Pancreas (tissue), 10 donors: ENCODE measurements at regions not wholly inside any gene's neighbourhood (a gene's known extent, or its start where the extent isn't known, plus 50 kb on each side); places are given as distances from the start of the nearest gene placed in this dataset.

Source experiments
- ATAC-seq, 4 donors: fragments of 200-7000 bp; cut with Tn5 transposase; one replicate each; pipeline versions ENCODE4 v1.8.0 to v1.9.1; 2020; ENCODE audit warnings: mild to moderate bottlenecking in 4 of 4, moderate library complexity in 4 of 4
- DNase-seq, 6 donors: peaks; one replicate each; pipeline ENCODE4 v3.0.0-alpha.2; 2020
- FAIRE-seq: peaks from 2 replicates; lab custom pipeline; 2012; peaks lifted over from hg19 to GRCh38; lab: Jason Lieb, UNC
- H3K27ac ChIP-seq, 4 donors: fragments of 200-600 bp; sonication (generic); 1 replicate in 3 of 4; 2 replicates in 1 of 4; pipeline versions ENCODE4 v1.5.0 to v1.8.0; 2020
- H3K27me3 ChIP-seq, 4 donors: fragments of 200-600 bp; one replicate each; pipeline ENCODE4 v1.8.0; 2021
- H3K36me3 ChIP-seq, 3 donors: fragments of 200-600 bp; sonication (generic) in 1 of 3; one replicate each; pipeline versions ENCODE4 v1.5.0 to v1.8.0; 2020 to 2021
- H3K4me1 ChIP-seq, 3 donors: fragments of 200-600 bp; one replicate each; pipeline ENCODE4 v1.8.0; 2021
- H3K4me3 ChIP-seq, 4 donors: fragments of 200-600 bp; sonication (generic) in 2 of 4; one replicate each; pipeline versions ENCODE4 v1.5.0 to v1.8.0; 2020 to 2021
- H3K9me3 ChIP-seq, 4 donors: fragments of 200-600 bp; one replicate each; pipeline ENCODE4 v1.8.0; 2021
- WGBS, 2 donors: extraction: QIAGEN DNeasy Blood & Tissue Kit; methylation state at CpG; one replicate each; pipeline ENCODE4 v1.1.7; 2013; 5-methylcytosine and 5-hydroxymethylcytosine counted together
- intact Hi-C, 3 donors: fragments of 100-400 bp; cut with DNase I; formaldehyde crosslinking; loops; one replicate each; pipeline versions ENCODE4 v1.11.1 to v1.14.2; 2022
- TF ChIP-seq, protein P1 (sequence below), 4 donors: fragments of 200-600 bp; sonication (generic) in 3 of 4; IDR thresholded peaks; one replicate each; pipeline versions ENCODE4 v1.5.0 to v1.8.0; 2021; ENCODE audit warnings: antibody characterized with exemption in 4 of 4
- donor health status: healthy with polysubstance abuse.
- donor health status: DM: no; HTN: no; CAD: no; lungs with moderate emphysema.
- donor health status: DM: no; HTN: no; CAD: no.
- donor health status: control.
- donor health status: control.
- donor health status: Bipolar disorder and iron deficiency.
- donor health status: DM: yes; HTN: yes; CAD: no.
- donor health status: DM: no; HTN: no; CAD: no.
- donor health status: DM: no; HTN: no; CAD: no.
- donor health status: DM: yes; HTN: yes; CAD: no.

DNA sequence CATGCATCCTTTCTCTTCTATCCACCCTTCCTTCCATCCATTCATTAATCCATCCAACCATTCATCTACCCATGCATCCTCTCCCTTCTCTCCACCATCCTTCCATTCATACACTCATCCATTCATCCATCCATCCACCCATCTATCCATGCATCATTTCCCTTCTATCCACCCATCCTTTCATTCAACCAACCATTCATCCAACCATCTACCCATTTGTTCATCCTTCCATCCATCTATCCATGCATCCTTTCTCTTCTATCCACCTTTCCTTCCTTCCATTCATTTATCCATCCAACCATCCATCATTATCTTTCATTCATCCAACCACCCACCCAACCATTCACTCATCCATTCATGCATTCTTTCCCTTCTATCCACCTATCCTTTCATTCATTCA, 188.4 kb downstream of the NPHP4 start:
- H3K9me3 ChIP-seq = no peaks in the 10 kb centered on the region
- no peaks in the 10 kb centered on the region for H3K4me1 ChIP-seq
- ATAC-seq (no peak), DNase-seq (no peak), FAIRE-seq (no peak)
- H3K4me3 ChIP-seq = no peak overlapping the region
- TF ChIP-seq, protein P1, sequence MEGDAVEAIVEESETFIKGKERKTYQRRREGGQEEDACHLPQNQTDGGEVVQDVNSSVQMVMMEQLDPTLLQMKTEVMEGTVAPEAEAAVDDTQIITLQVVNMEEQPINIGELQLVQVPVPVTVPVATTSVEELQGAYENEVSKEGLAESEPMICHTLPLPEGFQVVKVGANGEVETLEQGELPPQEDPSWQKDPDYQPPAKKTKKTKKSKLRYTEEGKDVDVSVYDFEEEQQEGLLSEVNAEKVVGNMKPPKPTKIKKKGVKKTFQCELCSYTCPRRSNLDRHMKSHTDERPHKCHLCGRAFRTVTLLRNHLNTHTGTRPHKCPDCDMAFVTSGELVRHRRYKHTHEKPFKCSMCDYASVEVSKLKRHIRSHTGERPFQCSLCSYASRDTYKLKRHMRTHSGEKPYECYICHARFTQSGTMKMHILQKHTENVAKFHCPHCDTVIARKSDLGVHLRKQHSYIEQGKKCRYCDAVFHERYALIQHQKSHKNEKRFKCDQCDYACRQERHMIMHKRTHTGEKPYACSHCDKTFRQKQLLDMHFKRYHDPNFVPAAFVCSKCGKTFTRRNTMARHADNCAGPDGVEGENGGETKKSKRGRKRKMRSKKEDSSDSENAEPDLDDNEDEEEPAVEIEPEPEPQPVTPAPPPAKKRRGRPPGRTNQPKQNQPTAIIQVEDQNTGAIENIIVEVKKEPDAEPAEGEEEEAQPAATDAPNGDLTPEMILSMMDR (IDR thresholded peaks at IDR 0.05) = no peak
- H3K27ac ChIP-seq = no peak overlapping the region
- H3K27me3 ChIP-seq = no peaks in the 10 kb centered on the region
- no peaks in the 10 kb centered on the region for H3K36me3 ChIP-seq
- intact Hi-C loops = no loop called here

DNA sequence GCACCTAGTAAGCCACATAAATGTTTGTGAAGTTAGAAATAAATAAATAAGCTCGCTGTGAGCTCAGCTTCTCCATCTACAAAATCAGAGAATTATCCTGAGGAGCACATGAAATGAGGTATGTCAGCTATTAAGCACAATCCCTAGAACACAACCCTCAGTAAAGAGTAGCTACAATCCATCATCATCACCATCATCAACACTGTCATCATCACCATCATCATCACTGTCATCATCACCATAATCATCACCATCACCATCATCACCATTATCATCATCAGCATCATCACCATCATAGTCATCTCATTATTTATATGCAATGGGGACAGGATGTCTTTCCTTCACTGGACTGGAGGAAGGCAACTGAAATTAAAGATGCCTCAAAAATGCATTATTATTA, 189.6 kb downstream of the NPHP4 start:
- WGBS, 2 donors = 73 to 80% methylated on average over 1 of the region's 1 CpG
- H3K36me3 ChIP-seq = no peaks in the 10 kb centered on the region
- TF ChIP-seq, protein P1 (IDR thresholded peaks at IDR 0.05) = no peak
- intact Hi-C loops = no loop called here
- FAIRE-seq = no peak
- H3K9me3 ChIP-seq = no peaks in the 10 kb centered on the region
- DNase-seq = no peak
- no peaks in the 10 kb centered on the region for H3K4me1 ChIP-seq
- H3K27me3 ChIP-seq = no peaks in the 10 kb centered on the region
- ATAC-seq = no peak
- no peak overlapping the region for H3K4me3 ChIP-seq
- no peak overlapping the region for H3K27ac ChIP-seq

DNA sequence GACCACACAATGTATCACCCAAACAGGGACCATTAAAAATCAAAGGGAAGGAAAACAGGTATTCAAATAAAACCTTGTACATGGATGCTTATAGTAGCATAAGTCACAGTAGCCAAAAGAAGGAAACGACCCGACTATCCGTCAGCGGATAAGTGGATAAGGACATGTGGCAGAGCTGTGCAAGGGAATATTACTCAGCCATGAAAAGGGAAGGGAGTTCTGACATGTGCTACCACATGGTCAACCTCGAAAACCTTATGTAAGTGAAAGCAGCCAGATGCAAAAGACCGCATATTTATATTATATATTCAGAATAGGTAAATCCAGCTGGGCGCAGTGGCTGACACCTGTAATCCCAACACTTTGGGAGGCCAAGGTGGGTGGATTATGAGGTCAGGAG, 193.3 kb downstream of the NPHP4 start:
- TF ChIP-seq, protein P1 (IDR thresholded peaks at IDR 0.05) = no peak
- ATAC-seq (no peak), FAIRE-seq (no peak), DNase-seq (no peak)
- no peak overlapping the region for H3K4me3 ChIP-seq
- WGBS, 2 donors = 76 to 84% methylated on average over 7 of the region's 7 CpGs
- intact Hi-C loops = no loop called here
- no peaks in the 10 kb centered on the region for H3K9me3 ChIP-seq
- no peak overlapping the region for H3K27ac ChIP-seq
- H3K4me1 ChIP-seq = no peaks in the 10 kb centered on the region
- no peaks in the 10 kb centered on the region for H3K36me3 ChIP-seq
- H3K27me3 ChIP-seq = no peaks in the 10 kb centered on the region

GRCh38 chr1:5798151-5798730, 194.0 kb downstream of the NPHP4 start:
- WGBS, 2 donors = 53 to 64% methylated on average over 13 of the region's 13 CpGs
- Histone ChIP-seq H3K27me3 (no peaks in the 10 kb centered on the region), H3K27ac (no peak overlapping the region), H3K4me3 (no peak overlapping the region), H3K36me3 (no peaks in the 10 kb centered on the region), H3K4me1 (no peaks in the 10 kb centered on the region), H3K9me3 (no peaks in the 10 kb centered on the region)
- TF ChIP-seq, protein P1 (IDR thresholded peaks at IDR 0.05) = no peak
- DNase-seq (no peak), ATAC-seq (no peak), FAIRE-seq (no peak)
- intact Hi-C loops = no loop called here

DNA sequence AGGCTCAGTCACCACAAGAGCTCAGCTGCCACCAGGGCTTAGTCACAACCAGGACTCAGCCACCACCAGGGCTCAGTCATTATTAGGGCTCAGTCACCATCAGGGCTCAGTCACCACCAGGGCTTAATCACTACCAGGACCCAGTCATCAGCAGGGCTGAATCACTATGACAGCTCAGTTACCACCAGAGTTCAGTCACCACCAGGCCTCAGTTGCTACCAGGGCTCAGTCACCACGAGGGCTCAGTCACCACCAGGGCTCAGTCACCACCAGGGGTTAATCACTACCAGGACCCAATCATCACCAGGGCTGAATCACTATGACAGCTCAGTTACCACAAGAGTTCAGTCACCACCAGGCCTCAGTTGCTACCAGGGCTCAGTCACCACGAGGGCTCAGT, 196.2 kb downstream of the NPHP4 start:
- Histone ChIP-seq H3K9me3 (no peaks in the 10 kb centered on the region), H3K4me1 (no peaks in the 10 kb centered on the region), H3K36me3 (no peaks in the 10 kb centered on the region), H3K4me3 (no peak overlapping the region), H3K27ac (no peak overlapping the region), H3K27me3 (no peaks in the 10 kb centered on the region)
- no peak for FAIRE-seq
- no peak for ATAC-seq
- intact Hi-C loops = no loop called here
- 83 to 84% methylated on average over 2 of the region's 2 CpGs for WGBS, 2 donors
- TF ChIP-seq, protein P1 (IDR thresholded peaks at IDR 0.05) = no peak
- no peak for DNase-seq
